ENCODE measurements at regions not wholly inside any gene's neighbourhood (a gene's known extent, or its start where the extent isn't known, plus 50 kb on each side); places are given as distances from the start of the nearest gene placed in this dataset.
"Not testable (repeated sequence)": the region's sequence is repeated elsewhere in the genome, so short reads cannot be mapped to it uniquely, and the experiment has no call there.

DNA sequence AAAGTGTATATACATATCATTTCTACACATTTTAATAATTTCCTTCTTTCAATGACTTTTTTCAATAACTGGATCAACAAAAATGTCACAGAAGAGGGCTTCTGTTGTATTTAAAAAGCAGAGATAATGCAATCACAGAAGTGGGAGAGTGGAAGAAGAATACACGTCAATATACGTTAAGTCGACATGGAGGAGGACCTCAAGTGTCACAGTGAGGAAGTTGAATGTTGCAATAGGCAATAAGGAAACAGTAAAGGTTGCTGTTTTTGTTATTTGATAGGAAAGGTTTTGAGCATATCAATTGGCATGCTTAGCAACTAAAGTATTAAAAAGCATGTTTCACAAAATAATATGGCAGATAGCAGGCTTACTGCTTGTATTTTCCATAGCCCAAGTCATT lies 184.0 kb upstream of the NR4A3 start:
- in situ Hi-C loops (cut with HindIII; ENCODE audit: low pct_unique_long_range_greater_than_20kb, low sequenced_read_pairs): no loop called here

GRCh38 chr9:99638971-99639370 lies 182.7 kb upstream of the NR4A3 start:
- in situ Hi-C loops (cut with HindIII; ENCODE audit: low pct_unique_long_range_greater_than_20kb, low sequenced_read_pairs): no loop called here
- DNase-seq (ENCODE audit: low read depth, low spot score): no peak

More for the DNA sequence above, 184.0 kb upstream of the NR4A3 start:
- no peak for DNase-seq (ENCODE audit: low read depth, low spot score)

- no peak for DNase-seq (ENCODE audit: low read depth, low spot score)
- in situ Hi-C loops (cut with HindIII; ENCODE audit: low pct_unique_long_range_greater_than_20kb, low sequenced_read_pairs): no loop called here
Observed at GRCh38 chr9:99647604-99648003, 174.1 kb upstream of the NR4A3 start.

DNA sequence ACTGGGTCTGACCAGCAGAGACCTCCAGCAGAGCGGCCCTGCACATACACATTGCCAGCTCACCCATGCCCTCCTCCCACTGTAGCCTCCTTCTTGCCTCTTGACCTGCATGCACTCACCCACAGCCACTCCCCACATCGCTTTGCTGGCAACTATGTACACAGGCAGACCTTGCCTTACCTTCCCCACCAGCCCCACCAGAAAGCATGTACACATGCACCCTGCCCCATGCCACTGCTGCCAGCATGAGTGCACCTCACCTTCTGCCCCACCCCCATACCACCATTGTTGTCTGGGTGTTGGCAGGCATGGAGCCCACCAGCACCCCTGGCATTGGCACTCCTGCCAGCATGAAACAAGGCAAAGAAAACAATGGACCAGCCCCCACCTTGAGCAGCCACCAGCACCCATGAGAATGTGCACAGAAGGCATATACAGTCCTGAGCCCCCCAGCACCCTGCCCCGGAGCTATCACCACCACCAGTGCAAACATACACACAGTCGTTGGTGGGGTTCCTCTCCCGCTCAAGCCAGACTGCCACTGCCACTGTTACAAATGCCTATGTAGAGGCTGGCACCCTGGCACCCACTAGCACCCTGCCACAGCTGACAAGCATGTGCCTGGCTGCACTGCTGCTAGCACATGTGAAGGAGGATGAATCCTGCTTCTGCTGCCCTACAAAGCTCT lies 171.4 kb upstream of the NR4A3 start:
- in situ Hi-C loops (cut with HindIII; ENCODE audit: low pct_unique_long_range_greater_than_20kb, low sequenced_read_pairs): no loop called here
- no peak for DNase-seq (ENCODE audit: low read depth, low spot score)

DNA sequence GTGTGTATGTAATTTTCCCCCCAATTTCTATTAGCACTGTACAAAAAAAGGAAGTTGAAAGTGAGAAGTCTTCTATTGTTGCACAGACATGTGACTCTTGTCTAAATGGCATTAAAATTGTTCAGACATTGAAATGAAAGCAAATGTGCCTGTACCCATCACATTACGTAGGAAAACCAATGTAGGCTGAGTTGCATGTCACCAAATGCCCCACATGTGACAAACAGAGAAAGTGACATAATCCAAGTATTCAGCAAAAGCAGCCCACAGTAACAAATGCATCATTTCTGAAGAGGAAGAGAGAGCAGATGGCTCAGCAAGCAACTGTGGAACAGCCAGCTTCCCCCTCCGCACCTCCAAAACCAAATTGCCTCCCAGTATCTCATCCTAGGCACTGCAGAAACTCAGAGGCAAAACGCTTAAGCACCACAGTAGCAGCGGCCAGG lies 161.5 kb upstream of the NR4A3 start:
- DNase-seq (ENCODE audit: low read depth, low spot score): no peak
- in situ Hi-C loops (cut with HindIII; ENCODE audit: low pct_unique_long_range_greater_than_20kb, low sequenced_read_pairs): no loop called here

GRCh38 chr9:99663297-99663696 lies 158.4 kb upstream of the NR4A3 start:
- DNase-seq (ENCODE audit: low read depth, low spot score): no peak
- in situ Hi-C loops (cut with HindIII; ENCODE audit: low pct_unique_long_range_greater_than_20kb, low sequenced_read_pairs): no loop called here

DNA sequence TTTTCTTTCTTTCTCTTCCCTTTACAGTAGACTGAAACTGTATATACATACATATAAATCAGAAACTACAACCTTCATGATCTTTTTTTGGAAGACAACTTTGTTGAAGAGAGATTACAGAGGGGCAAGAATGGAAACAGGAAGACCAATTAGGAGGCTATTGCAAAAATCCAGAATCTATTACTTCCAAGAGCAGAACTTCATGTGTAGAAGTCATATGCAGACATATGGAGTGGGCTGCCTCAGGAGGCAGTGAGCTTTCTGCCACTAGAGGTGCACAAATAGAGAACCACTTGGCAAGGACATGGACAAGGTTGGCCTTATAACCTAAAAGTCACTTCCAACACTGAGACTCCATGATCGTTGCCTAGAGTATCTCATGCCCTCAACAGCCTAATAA lies 157.8 kb upstream of the NR4A3 start:
- DNase-seq (ENCODE audit: low read depth, low spot score): peak; percentile 6
- in situ Hi-C loops (cut with HindIII; ENCODE audit: low pct_unique_long_range_greater_than_20kb, low sequenced_read_pairs): no loop called here

DNA sequence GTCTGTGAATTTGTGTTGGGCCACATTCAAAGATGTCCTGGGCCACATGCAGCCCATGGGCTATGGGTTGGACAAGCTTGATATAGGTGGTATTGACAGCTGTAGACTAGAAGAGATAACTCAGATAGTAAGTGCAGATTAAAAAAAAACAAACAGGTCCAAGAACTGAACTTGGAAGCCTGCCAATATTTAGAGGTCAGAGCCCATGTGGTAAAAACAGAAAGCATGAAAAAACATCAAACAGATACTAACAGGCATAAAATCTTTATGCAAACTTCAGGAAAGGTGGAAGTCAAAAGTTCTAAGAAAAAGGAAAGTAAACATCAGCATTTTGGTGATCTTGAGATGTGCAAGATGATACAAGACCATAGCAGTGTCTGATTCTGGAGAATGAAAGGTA lies 155.1 kb upstream of the NR4A3 start:
- in situ Hi-C loops (cut with HindIII; ENCODE audit: low pct_unique_long_range_greater_than_20kb, low sequenced_read_pairs): no loop called here
- DNase-seq (ENCODE audit: low read depth, low spot score): no peak

DNA sequence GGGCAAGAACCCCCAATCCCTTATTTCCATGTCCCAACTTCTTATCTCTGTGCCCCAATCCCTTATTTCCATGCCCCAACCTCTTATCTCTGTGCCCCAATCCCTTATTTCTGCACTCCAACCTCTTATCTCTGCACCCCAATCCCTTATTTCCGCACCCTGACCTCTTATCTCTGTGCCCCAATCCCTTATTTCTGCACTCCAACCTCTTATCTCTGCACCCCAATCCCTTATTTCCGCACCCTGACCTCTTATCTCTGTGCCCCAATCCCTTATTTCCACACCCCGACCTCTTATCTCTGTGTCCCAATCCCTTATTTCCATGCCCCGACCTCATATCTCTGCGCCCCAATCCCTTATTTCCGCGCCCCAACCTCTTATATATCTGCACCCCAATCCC lies 150.8 kb upstream of the NR4A3 start:
- in situ Hi-C loops (cut with HindIII; ENCODE audit: low pct_unique_long_range_greater_than_20kb, low sequenced_read_pairs); DNase-seq (ENCODE audit: low read depth, low spot score): not testable (repeated sequence)

- in situ Hi-C loops (cut with HindIII; ENCODE audit: low pct_unique_long_range_greater_than_20kb, low sequenced_read_pairs): no loop called here
- no peak for DNase-seq (ENCODE audit: low read depth, low spot score)
Observed at GRCh38 chr9:99677281-99677680, 144.4 kb upstream of the NR4A3 start.

- DNase-seq (ENCODE audit: low read depth, low spot score): no peak
- in situ Hi-C loops (cut with HindIII; ENCODE audit: low pct_unique_long_range_greater_than_20kb, low sequenced_read_pairs): no loop called here
Observed at GRCh38 chr9:99678566-99678965, 143.1 kb upstream of the NR4A3 start.

- in situ Hi-C loops (cut with HindIII; ENCODE audit: low pct_unique_long_range_greater_than_20kb, low sequenced_read_pairs): no loop called here
- DNase-seq (ENCODE audit: low read depth, low spot score): no peak
Observed at GRCh38 chr9:99680191-99680590, 141.5 kb upstream of the NR4A3 start.

GRCh38 chr9:99681113-99681512 lies 140.6 kb upstream of the NR4A3 start:
- in situ Hi-C loops (cut with HindIII; ENCODE audit: low pct_unique_long_range_greater_than_20kb, low sequenced_read_pairs): no loop called here
- no peak for DNase-seq (ENCODE audit: low read depth, low spot score)

DNA sequence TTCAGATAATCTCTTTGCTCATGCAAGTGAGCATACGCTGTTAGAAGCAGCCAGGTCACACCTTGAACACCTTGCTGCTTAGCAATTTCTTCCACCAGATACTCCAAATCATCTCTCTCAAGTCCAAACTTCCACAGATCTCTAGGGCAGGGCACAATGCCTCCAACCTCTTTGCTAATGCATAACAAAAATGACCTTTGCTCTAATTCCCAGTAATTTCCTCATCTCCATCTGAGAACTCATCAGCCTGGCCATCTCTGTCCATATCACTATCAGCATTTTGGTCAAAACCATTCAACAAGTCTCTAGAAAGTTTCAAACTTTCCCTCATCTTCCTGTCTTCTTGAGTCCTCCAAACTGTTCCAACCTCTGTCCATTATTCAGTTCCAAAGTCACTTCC lies 139.3 kb upstream of the NR4A3 start:
- in situ Hi-C loops (cut with HindIII; ENCODE audit: low pct_unique_long_range_greater_than_20kb, low sequenced_read_pairs): no loop called here
- no peak for DNase-seq (ENCODE audit: low read depth, low spot score)

GRCh38 chr9:99682870-99683269 lies 138.8 kb upstream of the NR4A3 start:
- in situ Hi-C loops (cut with HindIII; ENCODE audit: low pct_unique_long_range_greater_than_20kb, low sequenced_read_pairs): no loop called here
- DNase-seq (ENCODE audit: low read depth, low spot score): no peak

GRCh38 chr9:99690573-99690972 lies 131.1 kb upstream of the NR4A3 start:
- DNase-seq (ENCODE audit: low read depth, low spot score): peak; percentile 45
- in situ Hi-C loops (cut with HindIII; ENCODE audit: low pct_unique_long_range_greater_than_20kb, low sequenced_read_pairs): no loop called here

DNA sequence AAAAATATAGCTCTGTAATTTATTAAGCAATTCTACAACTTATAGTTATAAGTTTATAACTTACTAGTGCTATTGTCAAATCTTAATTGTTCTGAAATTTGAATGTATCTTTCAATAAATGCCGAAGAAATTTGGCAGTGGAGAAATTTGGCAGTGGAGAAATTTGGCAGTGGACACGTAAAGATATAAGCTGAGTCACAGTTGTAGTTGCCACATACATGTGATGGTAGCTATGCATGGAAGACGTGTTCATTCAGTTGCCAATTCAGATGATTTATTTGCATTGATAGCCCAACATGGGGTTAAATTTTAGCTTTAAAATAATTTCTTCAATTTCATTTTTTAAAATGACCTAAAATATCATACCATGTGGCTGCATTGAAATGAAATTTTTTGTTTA lies 127.8 kb upstream of the NR4A3 start:
- DNase-seq (ENCODE audit: low read depth, low spot score): no peak
- in situ Hi-C loops (cut with HindIII; ENCODE audit: low pct_unique_long_range_greater_than_20kb, low sequenced_read_pairs): no loop called here

DNA sequence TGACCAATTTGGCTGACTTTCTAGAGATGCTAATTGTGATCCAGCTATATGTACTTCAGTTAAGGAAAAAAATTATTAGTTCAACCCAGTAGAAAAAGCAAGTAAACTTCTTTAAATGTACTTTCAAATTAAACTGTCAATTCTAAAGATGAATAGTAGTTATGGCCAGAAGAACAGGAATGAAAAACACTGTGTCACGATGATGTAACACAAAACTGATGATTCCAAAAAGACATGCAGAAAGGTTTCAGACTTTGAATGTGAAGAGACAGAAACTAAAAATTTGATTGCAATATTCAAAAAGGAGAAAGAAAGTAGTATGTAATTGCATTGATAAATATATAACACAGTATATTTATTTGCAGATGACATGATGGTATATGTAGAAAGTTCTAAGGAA lies 127.3 kb upstream of the NR4A3 start:
- in situ Hi-C loops (cut with HindIII; ENCODE audit: low pct_unique_long_range_greater_than_20kb, low sequenced_read_pairs): no loop called here
- no peak for DNase-seq (ENCODE audit: low read depth, low spot score)

- in situ Hi-C loops (cut with HindIII; ENCODE audit: low pct_unique_long_range_greater_than_20kb, low sequenced_read_pairs): no loop called here
- no peak for DNase-seq (ENCODE audit: low read depth, low spot score)
Observed at GRCh38 chr9:99699396-99699795, 122.3 kb upstream of the NR4A3 start.

- in situ Hi-C loops (cut with HindIII; ENCODE audit: low pct_unique_long_range_greater_than_20kb, low sequenced_read_pairs): no loop called here
- no peak for DNase-seq (ENCODE audit: low read depth, low spot score)
Observed at GRCh38 chr9:99712214-99712613, 109.5 kb upstream of the NR4A3 start.
